Activated gamma-delta T cell (primary cell): ENCODE measurements at regions not wholly inside any gene's neighbourhood (a gene's known extent, or its start where the extent isn't known, plus 50 kb on each side); places are given as distances from the start of the nearest gene placed in this dataset.
"Not testable (repeated sequence)": the region's sequence is repeated elsewhere in the genome, so short reads cannot be mapped to it uniquely, and the experiment has no call there.

Experiments
- DNase-seq: peaks from one replicate; lab custom pipeline; 2025; lab: John Stamatoyannopoulos, UW

- no peak for DNase-seq
Measured at GRCh38 chr5:127213231-127213630, 77.4 kb upstream of the MEGF10 start.

- no peak for DNase-seq
Measured at GRCh38 chr5:127216143-127216542, 74.5 kb upstream of the MEGF10 start.

- DNase-seq = no peak
Measured at GRCh38 chr5:127216898-127217675, 73.5 kb upstream of the MEGF10 start.

GRCh38 chr5:127221936-127222335, 68.7 kb upstream of the MEGF10 start:
- not testable (repeated sequence) for DNase-seq

GRCh38 chr5:127222571-127223156, 67.9 kb upstream of the MEGF10 start:
- DNase-seq = not testable (repeated sequence)

GRCh38 chr5:127223256-127223974, 67.2 kb upstream of the MEGF10 start:
- no peak for DNase-seq

GRCh38 chr5:127227881-127228280, 62.7 kb upstream of the MEGF10 start:
- no peak for DNase-seq

- DNase-seq = no peak
Measured at GRCh38 chr5:127228540-127229184, 61.9 kb upstream of the MEGF10 start.

GRCh38 chr5:127229185-127229889, 61.3 kb upstream of the MEGF10 start:
- peak; percentile 7 for DNase-seq

GRCh38 chr5:127231118-127231517, 59.5 kb upstream of the MEGF10 start:
- no peak for DNase-seq

GRCh38 chr5:127233590-127233989, 57.0 kb upstream of the MEGF10 start:
- no peak for DNase-seq

- DNase-seq = no peak
Measured at GRCh38 chr5:127235136-127235535, 55.5 kb upstream of the MEGF10 start.

- DNase-seq = no peak
Measured at GRCh38 chr5:127236254-127236653, 54.3 kb upstream of the MEGF10 start.
